Endothelial cell of umbilical vein (primary cell): ENCODE measurements at regions not wholly inside any gene's neighbourhood (a gene's known extent, or its start where the extent isn't known, plus 50 kb on each side); places are given as distances from the start of the nearest gene placed in this dataset.
A peak's percentile ranks its signal among the peaks of the same experiment; 100 is the strongest.

Source experiments
- BruUV-seq: library from RNA; stranded (reverse); fragments of 400-500 nt; replicated peaks from 2 replicates; lab custom pipeline; 2021; lab: Mats Ljungman, UMichigan
- CTCF ChIA-PET: fragments of 300-600, 350-600 bp; sonication (Branson Sonifier 250); formaldehyde crosslinking; loops from one replicate; lab custom pipeline; 2021; ENCODE audit warnings: antibody characterized with exemption, inconsistent platforms; lab: Charles Lee
- POLR2A ChIA-PET: fragments of 300-600, 350-600 bp; sonication (Branson Sonifier 250); formaldehyde crosslinking; loops from one replicate; lab custom pipeline; 2021; ENCODE audit warnings: antibody characterized with exemption, inconsistent platforms; lab: Charles Lee
- DNase-seq: peaks from one replicate; pipeline ENCODE4 v3.0.0-alpha.2; 2011; ENCODE audit warnings: low read depth, low spot score
- FAIRE-seq: peaks from 2 replicates; lab custom pipeline; 2011; peaks lifted over from hg19 to GRCh38; lab: Jason Lieb, UNC
- H2AFZ ChIP-seq: 2 replicates; pipeline ENCODE4 v1.6.0; 2012; ENCODE audit warnings: low read depth, low read length, control low read depth, inconsistent platforms
- H3K27ac ChIP-seq: 2 replicates; pipeline ENCODE4 v1.5.1; 2011; ENCODE audit warnings: low read depth, mild to moderate bottlenecking, control low read depth, low read length, moderate library complexity; ENCODE audit not compliant: insufficient read depth
- H3K27me3 ChIP-seq, 2 experiments: 2 replicates each; pipeline versions ENCODE4 v1.6.0 to v1.6.1; 2011; ENCODE audit warnings: low read length in 2 of 2, mixed read lengths in 1 of 2; ENCODE audit not compliant: control insufficient read depth in 2 of 2, insufficient read depth in 2 of 2
- H3K36me3 ChIP-seq, 2 experiments: 2 replicates in 1 of 2; 3 replicates in 1 of 2; pipeline ENCODE4 v1.5.1; 2011; ENCODE audit warnings: low read length in 2 of 2, mild to moderate bottlenecking in 1 of 2, moderate library complexity in 1 of 2; ENCODE audit not compliant: control insufficient read depth in 2 of 2, insufficient read depth in 2 of 2; ENCODE audit errors: extremely low read depth in 1 of 2
- H3K4me1 ChIP-seq: 3 replicates; pipeline ENCODE4 v1.5.1; 2011; ENCODE audit warnings: mild to moderate bottlenecking, low read length; ENCODE audit not compliant: control insufficient read depth, insufficient read depth; ENCODE audit errors: extremely low read depth
- H3K4me2 ChIP-seq: 2 replicates; pipeline ENCODE4 v1.6.1; 2011; ENCODE audit warnings: low read length, control low read depth, mixed read lengths; ENCODE audit not compliant: insufficient read depth
- H3K4me3 ChIP-seq, 3 experiments: fragments of 200-600 bp in 1 of 3; sonication (generic), shearing (Covaris generic) in 1 of 3; replicated peaks in 1 of 3; 2 replicates each; pipeline ENCODE4 v1.5.1; 2011 to 2016; ENCODE audit warnings: control low read depth in 3 of 3, low read length in 3 of 3, mild to moderate bottlenecking in 2 of 3, inconsistent platforms in 1 of 3, low read depth in 1 of 3, moderate library complexity in 1 of 3; ENCODE audit not compliant: insufficient read depth in 1 of 3
- H3K79me2 ChIP-seq: 2 replicates; pipeline ENCODE4 v1.6.0; 2012; ENCODE audit warnings: low read length, inconsistent platforms; ENCODE audit not compliant: control insufficient read depth, insufficient read depth
- H3K9ac ChIP-seq: replicated peaks from 2 replicates; pipeline ENCODE3; 2011; ENCODE audit warnings: low read length, control low read depth; ENCODE audit not compliant: insufficient read depth; ENCODE audit errors: extremely low read depth
- H3K9me1 ChIP-seq: replicated peaks from 3 replicates; pipeline ENCODE4 v1.6.0; 2011; ENCODE audit warnings: mild to moderate bottlenecking, low read length; ENCODE audit not compliant: control insufficient read depth, insufficient read depth; ENCODE audit errors: extremely low read depth
- H3K9me3 ChIP-seq: replicated peaks from 2 replicates; pipeline ENCODE4 v1.5.1; 2012; ENCODE audit warnings: low read length, inconsistent platforms; ENCODE audit not compliant: control insufficient read depth, insufficient read depth
- H4K20me1 ChIP-seq: replicated peaks from 2 replicates; pipeline ENCODE3; 2011; ENCODE audit warnings: mild to moderate bottlenecking, low read length; ENCODE audit not compliant: control insufficient read depth, insufficient read depth; ENCODE audit errors: extremely low read depth
- EZH2 ChIP-seq: IDR thresholded peaks from 2 replicates; pipeline ENCODE4 v1.6.1; 2012; ENCODE audit warnings: borderline replicate concordance, low read depth, mild to moderate bottlenecking, moderate library complexity, low read length, inconsistent platforms; ENCODE audit not compliant: severe bottlenecking
- FOS ChIP-seq: IDR thresholded peaks from 2 replicates; pipeline ENCODE4 v1.6.1; 2011; ENCODE audit warnings: mild to moderate bottlenecking, low read length, moderate library complexity, borderline replicate concordance; ENCODE audit not compliant: insufficient read depth
- GATA2 ChIP-seq: IDR thresholded peaks from 2 replicates; pipeline ENCODE4 v1.7.0; 2011; ENCODE audit warnings: low read depth, mild to moderate bottlenecking, moderate library complexity, mixed read lengths, low read length; ENCODE audit not compliant: insufficient read length, insufficient read depth
- JUN ChIP-seq: IDR thresholded peaks from 2 replicates; pipeline ENCODE4 v1.6.1; 2011; ENCODE audit warnings: borderline replicate concordance, low read depth; ENCODE audit not compliant: insufficient read length, insufficient read depth
- MYC ChIP-seq: IDR thresholded peaks from one replicate; pipeline ENCODE4 v1.6.1; 2011; ENCODE audit warnings: mild to moderate bottlenecking, low read depth, low read length
- POLR2A ChIP-seq: IDR thresholded peaks from 2 replicates; pipeline ENCODE4 v1.6.1; 2012; ENCODE audit warnings: low read depth, mild to moderate bottlenecking, control low read depth, low read length
- POLR2AphosphoS5 ChIP-seq: IDR thresholded peaks from 2 replicates; pipeline ENCODE4 v1.6.1; 2012; ENCODE audit warnings: low read depth, mild to moderate bottlenecking, control low read depth, low read length, moderate library complexity; ENCODE audit not compliant: insufficient read depth
- dilution Hi-C: fragments of 300-500 bp; cut with MboI; formaldehyde crosslinking; loops from one replicate; pipeline ENCODE4 v1.15.0; 2019; ENCODE audit warnings: low sequenced_read_pairs; ENCODE audit not compliant: extremely low pct_ligation_motif_present
- intact Hi-C: fragments of 100-400 bp; cut with micrococcal nuclease; formaldehyde crosslinking; loops from one replicate; pipeline ENCODE4 v1.10.0; 2022
- TF ChIP-seq, protein P1 (sequence below), 2 donors: IDR thresholded peaks; 1 replicate in 1 of 2; 2 replicates in 1 of 2; pipeline ENCODE4 v1.5.1; 2011; ENCODE audit warnings: low read length in 2 of 2, mild to moderate bottlenecking in 2 of 2, moderate library complexity in 2 of 2, control low read depth in 1 of 2, inconsistent platforms in 1 of 2, low read depth in 1 of 2; ENCODE audit not compliant: insufficient read depth in 1 of 2; ENCODE audit errors: extremely low read depth in 1 of 2
- TF ChIP-seq, protein P2 (sequence below): IDR thresholded peaks from 2 replicates; pipeline ENCODE4 v1.6.1; 2011; ENCODE audit not compliant: insufficient read depth, insufficient read length

- Histone ChIP-seq H2AFZ (peak overlapping the region; percentile 45), H3K9ac (no peak overlapping the region), H3K27ac (no peak overlapping the region), H3K4me2 (no peak overlapping the region), H3K79me2 (no peaks in the 10 kb centered on the region), H4K20me1 (no peaks in the 10 kb centered on the region), H3K9me3 (no peaks in the 10 kb centered on the region), H3K36me3 (no peaks in the 10 kb centered on the region), H3K9me1 (no peaks in the 10 kb centered on the region), H3K4me1 (peaks cover 21% of the 10 kb centered on the region), H3K4me3 (no peak overlapping the region), H3K27me3 (no peaks in the 10 kb centered on the region)
- POLR2A ChIA-PET: no interaction called here
- no TSS peak for BruUV-seq
- no peak for TF ChIP-seq POLR2AphosphoS5
- no peak for TF ChIP-seq JUN
- TF ChIP-seq MYC: no peak
- TF ChIP-seq, protein P1, sequence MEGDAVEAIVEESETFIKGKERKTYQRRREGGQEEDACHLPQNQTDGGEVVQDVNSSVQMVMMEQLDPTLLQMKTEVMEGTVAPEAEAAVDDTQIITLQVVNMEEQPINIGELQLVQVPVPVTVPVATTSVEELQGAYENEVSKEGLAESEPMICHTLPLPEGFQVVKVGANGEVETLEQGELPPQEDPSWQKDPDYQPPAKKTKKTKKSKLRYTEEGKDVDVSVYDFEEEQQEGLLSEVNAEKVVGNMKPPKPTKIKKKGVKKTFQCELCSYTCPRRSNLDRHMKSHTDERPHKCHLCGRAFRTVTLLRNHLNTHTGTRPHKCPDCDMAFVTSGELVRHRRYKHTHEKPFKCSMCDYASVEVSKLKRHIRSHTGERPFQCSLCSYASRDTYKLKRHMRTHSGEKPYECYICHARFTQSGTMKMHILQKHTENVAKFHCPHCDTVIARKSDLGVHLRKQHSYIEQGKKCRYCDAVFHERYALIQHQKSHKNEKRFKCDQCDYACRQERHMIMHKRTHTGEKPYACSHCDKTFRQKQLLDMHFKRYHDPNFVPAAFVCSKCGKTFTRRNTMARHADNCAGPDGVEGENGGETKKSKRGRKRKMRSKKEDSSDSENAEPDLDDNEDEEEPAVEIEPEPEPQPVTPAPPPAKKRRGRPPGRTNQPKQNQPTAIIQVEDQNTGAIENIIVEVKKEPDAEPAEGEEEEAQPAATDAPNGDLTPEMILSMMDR (IDR thresholded peaks at IDR 0.05; ENCODE audit: extremely low read depth in 1 of 2, insufficient read depth in 1 of 2, low read depth in 1 of 2, low read length in 2 of 2): no peak
- intact Hi-C loops: no loop called here
- dilution Hi-C loops: no loop called here
- DNase-seq (no peak), FAIRE-seq (no peak)
- CTCF ChIA-PET: no interaction called here
These were observed 98.0 kb upstream of the FAM20C start for GRCh38 chr7:94251-94801.

DNA sequence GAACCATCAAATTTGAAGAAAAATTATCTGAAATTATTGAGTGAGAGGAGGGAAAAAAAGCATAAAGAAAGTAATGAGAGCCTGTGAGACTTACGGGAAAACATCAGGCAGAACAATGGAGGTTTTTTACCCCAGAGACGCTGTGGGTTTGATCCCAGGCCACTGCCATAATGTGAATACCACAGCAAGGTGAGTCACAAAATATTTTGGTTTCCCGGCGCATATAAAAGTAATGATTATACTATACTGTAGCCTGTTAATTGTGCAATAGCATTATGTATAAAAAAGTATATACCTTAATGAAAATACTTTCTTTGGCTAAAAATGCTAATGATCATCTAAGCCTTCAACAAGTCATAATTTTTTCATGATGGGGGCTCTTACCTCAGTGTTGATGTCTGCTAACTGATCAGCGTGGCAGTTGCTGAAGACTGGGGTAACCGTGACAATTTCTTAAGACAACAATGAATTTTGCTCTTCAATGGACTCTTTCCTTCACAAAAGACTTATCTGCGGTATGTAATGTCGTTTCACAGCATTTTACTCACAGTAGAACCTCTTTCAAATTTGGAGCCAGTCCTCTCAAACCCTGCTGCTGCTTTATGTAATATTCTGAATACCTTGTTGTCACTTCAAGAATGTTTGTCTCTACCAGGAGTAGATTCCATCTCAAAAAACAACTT, 97.0 kb upstream of the FAM20C start:
- Histone ChIP-seq H3K79me2 (no peaks in the 10 kb centered on the region), H3K4me2 (no peak overlapping the region), H2AFZ (no peak overlapping the region), H3K9ac (no peak overlapping the region), H3K4me1 (peaks cover 19% of the 10 kb centered on the region), H3K9me3 (no peaks in the 10 kb centered on the region), H4K20me1 (no peaks in the 10 kb centered on the region), H3K27me3 (no peaks in the 10 kb centered on the region), H3K4me3 (no peak overlapping the region), H3K27ac (no peak overlapping the region), H3K36me3 (no peaks in the 10 kb centered on the region), H3K9me1 (no peaks in the 10 kb centered on the region)
- intact Hi-C loops: no loop called here
- CTCF ChIA-PET: no interaction called here
- DNase-seq: no peak
- POLR2A ChIA-PET: no interaction called here
- BruUV-seq: no TSS peak
- TF ChIP-seq POLR2A (no peak), MYC (no peak), JUN (no peak), EZH2 (no peak), GATA2 (no peak), POLR2AphosphoS5 (no peak), FOS (no peak)
- TF ChIP-seq, protein P1 (IDR thresholded peaks at IDR 0.05; ENCODE audit: extremely low read depth in 1 of 2, insufficient read depth in 1 of 2, low read depth in 1 of 2, low read length in 2 of 2): no peak
- TF ChIP-seq, protein P2, sequence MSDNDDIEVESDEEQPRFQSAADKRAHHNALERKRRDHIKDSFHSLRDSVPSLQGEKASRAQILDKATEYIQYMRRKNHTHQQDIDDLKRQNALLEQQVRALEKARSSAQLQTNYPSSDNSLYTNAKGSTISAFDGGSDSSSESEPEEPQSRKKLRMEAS: no peak
- dilution Hi-C loops: no loop called here
- FAIRE-seq: no peak
